ENCODE measurements at regions not wholly inside any gene's neighbourhood (a gene's known extent, or its start where the extent isn't known, plus 50 kb on each side); places are given as distances from the start of the nearest gene placed in this dataset.

DNA sequence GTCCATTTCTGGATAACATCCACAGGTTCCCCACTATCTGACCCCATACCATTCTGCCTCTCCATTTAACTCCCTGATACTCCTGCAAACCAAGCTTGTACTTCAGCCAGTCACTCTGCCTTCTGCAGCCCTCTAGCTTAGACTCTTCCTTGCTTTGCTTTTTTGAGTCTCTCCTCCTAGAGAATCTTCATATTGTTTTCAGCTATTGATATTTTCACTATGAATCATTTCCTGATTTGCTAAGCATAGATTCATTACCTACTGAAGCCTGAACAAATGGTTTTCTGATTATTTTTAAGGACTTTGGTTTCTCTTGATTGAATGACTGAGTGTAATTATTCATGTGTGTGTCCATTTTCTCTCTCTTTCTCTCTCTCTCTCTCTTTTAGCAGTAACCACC, 2102.3 kb upstream of the CELF4 start:
- TF ChIP-seq, protein P1, sequence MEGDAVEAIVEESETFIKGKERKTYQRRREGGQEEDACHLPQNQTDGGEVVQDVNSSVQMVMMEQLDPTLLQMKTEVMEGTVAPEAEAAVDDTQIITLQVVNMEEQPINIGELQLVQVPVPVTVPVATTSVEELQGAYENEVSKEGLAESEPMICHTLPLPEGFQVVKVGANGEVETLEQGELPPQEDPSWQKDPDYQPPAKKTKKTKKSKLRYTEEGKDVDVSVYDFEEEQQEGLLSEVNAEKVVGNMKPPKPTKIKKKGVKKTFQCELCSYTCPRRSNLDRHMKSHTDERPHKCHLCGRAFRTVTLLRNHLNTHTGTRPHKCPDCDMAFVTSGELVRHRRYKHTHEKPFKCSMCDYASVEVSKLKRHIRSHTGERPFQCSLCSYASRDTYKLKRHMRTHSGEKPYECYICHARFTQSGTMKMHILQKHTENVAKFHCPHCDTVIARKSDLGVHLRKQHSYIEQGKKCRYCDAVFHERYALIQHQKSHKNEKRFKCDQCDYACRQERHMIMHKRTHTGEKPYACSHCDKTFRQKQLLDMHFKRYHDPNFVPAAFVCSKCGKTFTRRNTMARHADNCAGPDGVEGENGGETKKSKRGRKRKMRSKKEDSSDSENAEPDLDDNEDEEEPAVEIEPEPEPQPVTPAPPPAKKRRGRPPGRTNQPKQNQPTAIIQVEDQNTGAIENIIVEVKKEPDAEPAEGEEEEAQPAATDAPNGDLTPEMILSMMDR (IDR thresholded peaks at IDR 0.05; ENCODE audit: control extremely low read depth in 1 of 3, insufficient read depth in 1 of 3, low read depth in 1 of 3, low read length in 3 of 3): no peak
- no peak for TF ChIP-seq CHD1 (IDR thresholded peaks at IDR 0.05; ENCODE audit: low read depth, low read length)
- TF ChIP-seq CREB1 (IDR thresholded peaks at IDR 0.05): no peak
- no peak for TF ChIP-seq TCF12 (IDR thresholded peaks at IDR 0.05; ENCODE audit: low read depth, low read length)
- no peak for TF ChIP-seq RNF2 (IDR thresholded peaks at IDR 0.05; ENCODE audit: borderline replicate concordance, low read depth, low read length, missing control alignments, poor library complexity, severe bottlenecking)
- TF ChIP-seq TEAD4 (IDR thresholded peaks at IDR 0.05; ENCODE audit: low read depth, low read length): no peak
- TF ChIP-seq POU5F1 (IDR thresholded peaks at IDR 0.05; ENCODE audit: low read depth, low read length): no peak
- no peak for TF ChIP-seq CBX5 (IDR thresholded peaks at IDR 0.05; ENCODE audit: low read depth, low read length)
- no peak for TF ChIP-seq POLR2A (IDR thresholded peaks at IDR 0.05; ENCODE audit: control extremely low read depth in 1 of 2, low read depth in 2 of 2, low read length in 2 of 2)
- TF ChIP-seq POLR2AphosphoS5 (IDR thresholded peaks at IDR 0.05; ENCODE audit: low read depth, low read length): no peak
- no peak for TF ChIP-seq EP300 (IDR thresholded peaks at IDR 0.05; ENCODE audit: borderline replicate concordance in 1 of 2, low read depth in 2 of 2, low read length in 2 of 2)
- TF ChIP-seq BCL11A (IDR thresholded peaks at IDR 0.05; ENCODE audit: low read depth in 2 of 2, low read length in 2 of 2): no peak

All from H1 (cell line).